AG04450 (cell line): ENCODE measurements at regions not wholly inside any gene's neighbourhood (a gene's known extent, or its start where the extent isn't known, plus 50 kb on each side); places are given as distances from the start of the nearest gene placed in this dataset.

Source experiments
- CTCF ChIA-PET: fragments of 300-600, 350-600 bp; formaldehyde crosslinking; extraction: SDS; loops from one replicate; lab custom pipeline; 2022; ENCODE audit warnings: antibody characterized with exemption, inconsistent platforms; lab: Charles Lee
- POLR2A ChIA-PET: fragments of 350-600 bp; formaldehyde crosslinking; extraction: SDS; loops from one replicate; lab custom pipeline; 2021; ENCODE audit warnings: antibody characterized with exemption, inconsistent platforms; lab: Yijun Ruan, JAX
- DNase-seq: peaks from one replicate; pipeline ENCODE4 v3.0.0-alpha.2; 2011; ENCODE audit warnings: low read depth, low spot score
- H3K27ac ChIP-seq: one replicate; pipeline ENCODE4 v1.5.1; 2012; ENCODE audit warnings: low read depth, low read length, control low read depth
- H3K27me3 ChIP-seq: one replicate; pipeline ENCODE4 v1.6.0; 2012; ENCODE audit warnings: low read length; ENCODE audit not compliant: control insufficient read depth, insufficient read depth
- H3K4me3 ChIP-seq: 2 replicates; pipeline ENCODE4 v1.5.1; 2011; ENCODE audit warnings: mild to moderate bottlenecking, low read depth, low read length, control low read depth
- H3K9me3 ChIP-seq: 2 replicates; pipeline ENCODE4 v1.5.1; 2012; ENCODE audit warnings: low read length; ENCODE audit not compliant: control insufficient read depth, insufficient read depth
- CTCF ChIP-seq: IDR thresholded peaks from 2 replicates; pipeline ENCODE4 v1.5.1; 2011; ENCODE audit warnings: low read depth, low read length, control low read depth, inconsistent platforms

GRCh38 chr20:51098284-51098810, 75.4 kb upstream of the KCNG1 start:
- DNase-seq: no peak
- H3K27me3 ChIP-seq: peaks cover 37% of the 10 kb centered on the region
- TF ChIP-seq CTCF: no peak
- POLR2A ChIA-PET: interaction anchor here (0.5 kb wide), 1 partner anchor 76 kb away, joined by 3 read pairs; no protein-coding TSS in a partner anchor
- CTCF ChIA-PET: interaction anchor here (0.6 to 2.4 kb wide), 2 partner anchors 83 to 718 kb away, joined by 5 to 6 read pairs; no protein-coding TSS in a partner anchor
- H3K9me3 ChIP-seq: peaks cover 4% of the 10 kb centered on the region; the same call in 1 of the 2 replicates
- H3K27ac ChIP-seq: no peak overlapping the region
- no peak overlapping the region for H3K4me3 ChIP-seq

- no peak for TF ChIP-seq CTCF
- peaks cover 41% of the 10 kb centered on the region for H3K27me3 ChIP-seq
- no peak overlapping the region for H3K27ac ChIP-seq
- CTCF ChIA-PET: interaction anchor here (2.4 kb wide), 1 partner anchor 82 kb away, joined by 6 read pairs; no protein-coding TSS in a partner anchor
- POLR2A ChIA-PET: no interaction called here
- no peak for DNase-seq
- no peak overlapping the region for H3K4me3 ChIP-seq
- no peaks in the 10 kb centered on the region for H3K9me3 ChIP-seq
Measured at GRCh38 chr20:51097351-51098120, 74.6 kb upstream of the KCNG1 start.

GRCh38 chr20:51096582-51097267, 73.8 kb upstream of the KCNG1 start:
- Histone ChIP-seq H3K9me3 (no peaks in the 10 kb centered on the region), H3K4me3 (no peak overlapping the region)
- no peak for DNase-seq

GRCh38 chr20:51095633-51096521, 73.0 kb upstream of the KCNG1 start:
- POLR2A ChIA-PET: no interaction called here
- Histone ChIP-seq H3K27ac (no peak overlapping the region), H3K4me3 (no peak overlapping the region), H3K27me3 (peaks cover 53% of the 10 kb centered on the region), H3K9me3 (no peaks in the 10 kb centered on the region)
- DNase-seq: no peak
- TF ChIP-seq CTCF: no peak
- CTCF ChIA-PET: no interaction called here

More at GRCh38 chr20:51096582-51097267, 73.8 kb upstream of the KCNG1 start:
- Histone ChIP-seq H3K27ac (no peak overlapping the region), H3K27me3 (peaks cover 47% of the 10 kb centered on the region)
- no peak for TF ChIP-seq CTCF
- CTCF ChIA-PET: no interaction called here
- POLR2A ChIA-PET: no interaction called here
